Inflammatory macrophage treated with lipopolysaccharide for 1 hour (primary cell): ENCODE measurements at regions not wholly inside any gene's neighbourhood (a gene's known extent, or its start where the extent isn't known, plus 50 kb on each side); places are given as distances from the start of the nearest gene placed in this dataset.
"Not testable (repeated sequence)": the region's sequence is repeated elsewhere in the genome, so short reads cannot be mapped to it uniquely, and the experiment has no call there.

Source experiments
- DNase-seq, 2 donors: peaks; one replicate each; pipeline ENCODE4 v3.0.0-alpha.2; 2020 to 2022

- no peak for DNase-seq
Observed at GRCh38 chr2:230593765-230594164, 118.9 kb upstream of the CAB39 start.

- DNase-seq = no peak
Observed at GRCh38 chr2:230594286-230594840, 118.3 kb upstream of the CAB39 start.

GRCh38 chr2:230599853-230600252, 112.8 kb upstream of the CAB39 start:
- DNase-seq = no peak

GRCh38 chr2:230600285-230600684, 112.4 kb upstream of the CAB39 start:
- DNase-seq = no peak

DNA sequence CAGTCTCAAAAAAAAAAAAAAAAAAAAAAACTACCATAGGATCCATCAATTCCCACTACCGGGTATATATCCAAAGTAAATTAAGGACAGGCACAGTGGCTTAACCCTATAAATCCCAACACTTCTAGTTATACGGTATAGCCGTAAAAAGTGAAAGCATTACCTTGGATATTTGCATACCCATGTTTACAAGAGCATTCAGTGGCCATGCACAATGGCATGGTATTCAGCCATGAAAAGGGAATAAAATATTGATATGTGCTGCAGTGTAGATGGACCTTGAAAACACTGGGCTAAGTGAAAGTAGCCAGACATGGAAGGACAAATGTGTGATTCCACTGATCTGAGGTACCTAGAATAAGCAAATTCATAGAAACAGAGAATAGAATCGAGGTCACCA, 111.8 kb upstream of the CAB39 start:
- DNase-seq = no peak

- no peak for DNase-seq
Observed at GRCh38 chr2:230601510-230601909, 111.1 kb upstream of the CAB39 start.

DNA sequence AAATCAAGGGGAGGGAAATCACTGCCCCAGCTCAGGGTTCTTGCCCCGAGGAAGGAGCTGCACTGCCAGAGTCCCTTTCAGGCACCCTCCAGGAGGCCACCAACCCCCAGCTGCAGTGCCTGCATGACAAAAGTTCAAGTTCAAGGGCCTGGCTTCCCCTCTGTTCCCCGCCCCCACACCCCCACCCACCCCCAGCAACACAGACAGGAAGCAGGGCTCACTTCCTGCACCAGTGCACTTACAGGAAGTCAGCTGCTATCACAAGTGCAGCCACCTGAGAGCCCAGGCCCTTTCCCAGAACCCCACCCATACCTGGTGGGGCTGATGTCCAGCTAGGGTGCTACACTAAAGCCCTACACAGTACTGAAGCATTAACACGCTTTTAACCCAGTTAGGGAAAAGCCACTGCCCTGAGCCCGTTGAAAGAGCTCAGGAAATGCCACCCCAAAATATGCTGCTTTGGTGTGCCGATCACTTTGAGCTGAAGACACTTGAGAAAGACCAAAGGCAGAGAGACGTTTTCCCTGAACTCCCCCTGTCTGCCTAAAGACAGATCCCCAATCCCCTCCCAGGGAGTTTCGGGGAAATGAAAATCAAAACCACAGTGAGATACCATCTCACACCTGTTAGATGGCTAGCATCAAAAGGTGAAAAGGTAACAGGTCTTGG, 109.9 kb upstream of the CAB39 start:
- peak in 1 of 2 donors; percentile 17 for DNase-seq

- not testable (repeated sequence) for DNase-seq
Observed at GRCh38 chr2:230603317-230603716, 109.3 kb upstream of the CAB39 start.

DNA sequence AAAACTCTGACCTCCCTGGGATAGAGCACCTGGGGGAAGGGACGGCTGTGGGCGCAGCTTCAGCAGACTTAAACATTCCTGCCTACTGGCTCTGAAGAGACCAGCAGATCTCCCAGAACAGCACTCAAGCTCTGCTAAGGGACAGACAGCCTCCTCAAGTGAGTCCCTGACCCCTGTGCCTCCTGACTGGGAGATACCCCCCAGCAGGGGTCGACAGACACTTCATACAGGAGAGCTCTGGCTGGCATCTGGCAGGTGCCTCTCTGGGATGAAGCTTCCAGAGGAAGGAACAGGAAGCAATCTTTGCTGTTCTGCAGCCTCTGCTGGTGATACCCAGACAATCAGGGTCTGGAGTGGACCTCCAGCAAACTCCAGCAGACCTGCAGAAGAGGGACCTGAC, 108.5 kb upstream of the CAB39 start:
- not testable (repeated sequence) for DNase-seq

- DNase-seq = no peak
Observed at GRCh38 chr2:230614040-230614439, 98.6 kb upstream of the CAB39 start.

DNA sequence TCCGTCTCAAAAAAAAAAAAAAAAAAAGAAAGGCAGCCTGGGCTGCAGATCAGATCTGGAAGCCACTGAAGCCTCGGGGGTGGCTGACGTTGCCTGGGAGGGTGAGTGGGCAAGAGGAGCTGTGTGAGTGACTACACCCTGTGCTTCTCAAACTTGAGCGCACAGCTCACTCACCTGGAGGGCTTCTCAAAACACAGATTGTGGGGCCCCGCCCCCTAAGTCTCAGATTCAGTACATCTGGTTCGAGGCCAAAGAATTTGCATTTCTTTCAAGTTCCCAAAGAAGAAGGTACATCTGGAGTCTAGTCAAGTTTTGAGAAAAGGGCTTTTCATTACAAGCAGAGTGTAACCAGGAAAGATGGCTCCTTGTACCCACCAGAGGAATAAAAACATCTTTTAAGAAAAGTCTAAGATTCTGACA, 97.7 kb upstream of the CAB39 start:
- no peak for DNase-seq

- not testable (repeated sequence) for DNase-seq
Observed at GRCh38 chr2:230617256-230617706, 95.4 kb upstream of the CAB39 start.

DNA sequence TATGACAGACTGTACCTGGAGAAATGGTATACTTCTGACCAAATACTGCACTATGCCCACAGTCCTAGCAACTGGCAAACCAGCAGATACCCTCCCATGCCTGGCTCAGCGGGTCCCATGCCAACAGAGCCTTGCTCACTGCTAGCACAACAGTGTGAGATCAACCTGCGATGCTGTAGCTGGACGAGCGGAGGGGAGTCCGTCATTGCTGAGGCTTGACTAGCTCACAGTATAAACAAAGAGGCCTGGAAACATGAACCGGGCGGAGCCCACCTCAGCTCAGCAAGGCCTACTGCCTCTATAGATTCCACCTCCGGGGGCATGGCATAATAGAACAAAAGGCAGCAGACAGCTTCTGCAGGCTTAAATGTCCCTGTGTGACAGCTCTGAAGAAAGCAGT, 93.2 kb upstream of the CAB39 start:
- DNase-seq = no peak

GRCh38 chr2:230625220-230625619, 87.4 kb upstream of the CAB39 start:
- not testable (repeated sequence) for DNase-seq

DNA sequence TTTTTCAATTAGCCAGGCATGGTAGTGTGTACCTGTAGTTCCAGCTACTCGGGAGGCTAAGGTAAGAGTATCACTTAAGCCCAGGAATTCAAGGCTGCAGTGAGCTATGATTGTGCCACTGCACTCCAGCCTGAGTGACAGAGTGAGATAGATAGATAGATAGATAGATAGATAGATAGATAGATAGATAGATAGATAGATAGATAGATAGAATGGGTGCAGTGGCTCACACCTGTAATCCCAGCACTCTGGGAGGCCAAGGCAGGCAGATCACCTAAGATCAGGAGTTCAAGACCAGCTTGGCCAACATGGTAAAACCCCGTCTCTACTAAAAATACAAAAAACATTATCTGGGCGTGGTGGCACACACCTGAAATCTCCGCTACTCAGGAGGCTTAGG, 85.6 kb upstream of the CAB39 start:
- DNase-seq = not testable (repeated sequence)

GRCh38 chr2:230627806-230628724, 84.6 kb upstream of the CAB39 start:
- DNase-seq = no peak

DNA sequence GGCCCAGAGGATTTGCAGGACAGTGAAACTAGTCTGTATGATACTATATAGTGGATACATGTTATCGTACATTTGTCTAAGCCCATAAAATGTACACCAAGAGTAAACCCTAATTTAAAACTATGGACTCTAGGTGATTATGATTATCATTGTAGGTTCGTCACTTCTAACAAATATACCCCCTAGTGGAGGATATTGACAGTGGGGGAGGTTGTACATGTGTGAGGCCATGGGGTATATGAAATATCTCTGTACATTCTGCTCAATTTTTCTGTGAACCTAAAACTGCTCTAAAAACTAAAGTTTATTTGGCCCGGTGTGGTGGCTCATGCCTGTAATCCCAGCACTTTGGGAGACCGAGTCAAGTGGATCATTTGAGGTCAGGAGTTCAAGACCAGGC, 81.2 kb upstream of the CAB39 start:
- DNase-seq = no peak

- DNase-seq = no peak
Observed at GRCh38 chr2:230634146-230634545, 78.5 kb upstream of the CAB39 start.

DNA sequence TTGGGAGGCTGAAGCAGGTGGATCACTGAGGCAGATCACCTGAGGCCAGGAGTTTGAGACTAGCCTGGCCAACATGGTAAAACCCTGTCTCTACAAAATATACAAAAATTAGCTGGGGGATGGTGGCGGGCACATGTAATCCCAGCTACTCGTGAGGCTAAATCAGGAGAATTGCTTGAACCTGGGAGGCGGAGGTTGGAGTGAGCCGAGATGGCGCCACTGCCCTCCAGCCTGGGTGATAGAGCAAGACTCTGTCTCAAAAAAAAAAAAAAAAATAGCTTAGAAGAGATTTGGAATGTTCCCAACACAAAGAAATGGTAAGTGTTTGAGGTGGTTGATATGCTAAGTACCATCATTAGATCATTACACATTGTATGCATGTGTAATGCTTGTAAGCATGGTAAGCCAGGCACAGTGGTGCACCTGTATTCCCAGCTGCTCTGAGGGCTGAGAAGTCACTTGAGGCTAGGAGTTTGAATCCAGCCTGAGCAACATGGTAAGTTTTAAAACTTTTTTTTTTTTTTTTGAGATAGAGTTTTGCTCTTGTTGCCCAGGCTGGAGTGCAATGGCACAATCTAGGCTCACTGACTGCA, 77.8 kb upstream of the CAB39 start:
- DNase-seq = not testable (repeated sequence)

GRCh38 chr2:230636684-230637271, 75.9 kb upstream of the CAB39 start:
- no peak for DNase-seq

DNA sequence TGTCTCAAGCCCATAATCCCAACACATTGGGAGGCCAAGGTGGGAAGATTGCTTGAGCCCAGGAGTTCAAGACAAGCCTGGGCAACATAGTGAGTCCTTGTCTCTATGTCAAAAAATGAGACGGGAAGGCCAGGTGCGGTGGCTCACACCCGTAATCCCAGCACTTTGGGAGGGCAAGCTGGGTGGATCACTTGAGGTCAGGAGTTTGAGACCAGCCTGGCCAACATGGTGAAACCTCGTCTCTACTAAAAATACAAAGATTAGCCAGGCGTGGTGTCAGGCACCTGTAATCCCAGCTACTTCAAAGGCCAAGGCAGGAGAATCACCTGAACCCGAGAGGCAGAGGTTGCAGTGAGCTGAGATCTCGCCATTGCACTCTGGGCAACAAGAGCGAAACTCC, 75.2 kb upstream of the CAB39 start:
- not testable (repeated sequence) for DNase-seq

- DNase-seq = no peak
Observed at GRCh38 chr2:230640540-230641011, 72.1 kb upstream of the CAB39 start.

GRCh38 chr2:230642966-230643365, 69.7 kb upstream of the CAB39 start:
- no peak for DNase-seq
